Stomach (tissue), 4 donors: ENCODE measurements at regions not wholly inside any gene's neighbourhood (a gene's known extent, or its start where the extent isn't known, plus 50 kb on each side); places are given as distances from the start of the nearest gene placed in this dataset.
"Not testable (repeated sequence)": the region's sequence is repeated elsewhere in the genome, so short reads cannot be mapped to it uniquely, and the experiment has no call there.

ENCODE experiments used
- EP300 ChIP-seq: sonication (generic); formaldehyde crosslinking; IDR thresholded peaks from one replicate; pipeline ENCODE4 v1.6.1; 2017; ENCODE audit warnings: antibody characterized with exemption
- POLR2A ChIP-seq, 4 donors: fragments of 450-650 bp; IDR thresholded peaks; one replicate each; pipeline ENCODE4 v1.6.1; 2016; ENCODE audit warnings: antibody characterized with exemption in 4 of 4, control low read depth in 2 of 4, mild to moderate bottlenecking in 1 of 4, moderate library complexity in 1 of 4

GRCh38 chr1:101174298-101174697 lies 62.5 kb upstream of the S1PR1 start:
- not testable (repeated sequence) for TF ChIP-seq EP300; POLR2A (IDR thresholded peaks at IDR 0.05)
